Embryonic facial prominence (tissue), 1 donor: ENCODE measurements at regions not wholly inside any gene's neighbourhood (a gene's known extent, or its start where the extent isn't known, plus 50 kb on each side); places are given as distances from the start of the nearest gene placed in this dataset.
"Not testable (repeated sequence)": the region's sequence is repeated elsewhere in the genome, so short reads cannot be mapped to it uniquely, and the experiment has no call there.

Experiments
- DNase-seq: peaks from one replicate; pipeline ENCODE4 v3.0.0-alpha.2; 2016; ENCODE audit errors: extremely low spot score

DNA sequence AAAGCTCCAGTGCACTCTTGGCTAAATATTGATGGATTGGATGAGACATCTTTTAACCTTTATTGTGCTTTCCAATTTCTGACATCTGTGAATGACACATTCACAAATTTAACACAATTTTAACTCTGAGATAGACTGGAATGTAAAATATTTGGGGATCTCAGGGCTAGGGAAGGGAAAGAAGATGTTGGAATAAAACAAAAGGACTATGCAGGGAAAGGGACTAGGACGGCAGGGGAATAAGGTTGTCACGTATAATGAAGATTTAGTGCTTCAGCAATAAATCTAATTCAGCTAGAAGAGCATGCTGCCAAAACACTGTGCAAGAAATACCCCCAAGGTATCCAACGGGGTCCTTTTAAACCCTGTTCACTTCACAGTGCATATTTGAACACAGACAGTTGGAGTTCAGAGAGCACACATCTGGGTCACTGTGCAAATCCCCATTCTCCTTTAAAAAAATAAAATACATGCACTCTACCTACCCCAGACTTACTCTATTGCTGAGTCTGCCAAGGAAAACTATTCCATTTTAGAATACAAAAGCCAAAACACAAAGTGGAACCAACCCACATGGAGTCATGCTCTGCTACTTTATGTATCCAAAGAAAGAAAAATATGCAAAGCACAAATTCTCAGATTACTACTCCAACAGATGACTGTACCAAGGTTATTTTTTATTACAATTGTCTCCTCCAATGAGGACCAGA, 151.0 kb upstream of the RSPO3 start:
- DNase-seq: no peak

DNA sequence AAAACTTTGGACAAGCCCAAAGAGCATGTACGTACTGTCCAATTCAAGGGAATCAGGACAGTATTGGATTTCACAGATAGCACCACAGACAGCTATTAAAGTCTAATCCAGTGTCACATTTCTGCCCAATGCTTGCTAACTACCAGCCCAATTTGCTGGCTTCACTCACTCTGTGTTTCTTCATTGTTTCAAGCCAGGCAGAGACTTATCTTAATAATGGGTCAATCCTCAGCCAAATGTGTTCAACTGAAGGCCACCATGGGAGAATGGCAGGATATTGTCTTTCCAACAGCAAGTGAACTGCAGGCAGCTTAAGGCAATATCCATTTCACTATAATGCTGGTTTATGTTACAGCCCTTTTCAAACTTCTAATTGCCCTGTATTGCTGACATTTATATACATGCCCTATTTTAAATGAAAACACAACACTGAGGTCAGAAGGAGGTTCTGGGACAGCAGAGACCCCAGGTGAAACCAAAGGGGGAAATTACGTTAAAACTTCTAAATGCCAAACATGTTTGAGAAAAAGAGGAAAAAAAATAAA, 142.1 kb upstream of the RSPO3 start:
- DNase-seq: no peak

GRCh38 chr6:126983779-126984178, 134.7 kb upstream of the RSPO3 start:
- no peak for DNase-seq

GRCh38 chr6:126988125-126988524, 130.3 kb upstream of the RSPO3 start:
- not testable (repeated sequence) for DNase-seq

GRCh38 chr6:127000631-127001030, 117.8 kb upstream of the RSPO3 start:
- DNase-seq: no peak

GRCh38 chr6:127013865-127014264, 104.6 kb upstream of the RSPO3 start:
- no peak for DNase-seq

DNA sequence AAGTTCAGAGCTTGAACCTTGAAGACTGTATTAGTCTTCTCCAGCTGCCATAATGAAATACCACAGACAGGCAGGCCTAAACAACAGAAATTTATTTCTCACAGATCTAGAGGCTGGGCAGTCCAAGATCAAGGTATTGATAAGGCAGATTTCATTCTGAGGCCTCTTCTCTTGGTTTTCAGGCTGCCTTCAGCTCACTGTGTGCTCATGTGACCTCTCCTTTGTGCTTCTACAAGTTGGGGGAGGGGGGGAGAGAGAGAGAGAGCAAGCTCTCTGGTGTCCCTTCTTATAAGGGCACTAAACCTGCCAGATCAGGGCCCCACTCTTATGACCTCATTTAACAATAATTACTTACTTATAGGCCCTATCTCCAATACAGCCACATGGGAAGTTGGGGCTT, 102.6 kb upstream of the RSPO3 start:
- DNase-seq: no peak

DNA sequence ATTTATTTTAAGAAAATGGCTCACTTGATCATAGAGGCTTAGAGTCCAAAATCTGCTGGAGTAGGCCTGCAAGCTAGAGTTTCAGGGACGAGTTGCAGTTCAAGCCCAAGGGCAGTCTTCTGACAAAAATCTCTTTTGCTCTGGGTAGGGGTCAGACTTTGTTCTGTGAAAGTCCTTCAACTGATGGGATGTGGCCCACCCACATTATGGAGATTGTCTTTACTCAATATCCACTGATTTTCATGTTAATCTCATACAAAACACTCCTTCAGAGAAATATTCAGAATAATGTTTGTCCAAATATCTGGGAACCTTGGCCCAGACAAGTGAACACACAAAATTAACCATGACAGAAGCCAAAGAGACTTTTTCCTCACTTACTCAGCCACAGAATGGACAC, 98.6 kb upstream of the RSPO3 start:
- no peak for DNase-seq

DNA sequence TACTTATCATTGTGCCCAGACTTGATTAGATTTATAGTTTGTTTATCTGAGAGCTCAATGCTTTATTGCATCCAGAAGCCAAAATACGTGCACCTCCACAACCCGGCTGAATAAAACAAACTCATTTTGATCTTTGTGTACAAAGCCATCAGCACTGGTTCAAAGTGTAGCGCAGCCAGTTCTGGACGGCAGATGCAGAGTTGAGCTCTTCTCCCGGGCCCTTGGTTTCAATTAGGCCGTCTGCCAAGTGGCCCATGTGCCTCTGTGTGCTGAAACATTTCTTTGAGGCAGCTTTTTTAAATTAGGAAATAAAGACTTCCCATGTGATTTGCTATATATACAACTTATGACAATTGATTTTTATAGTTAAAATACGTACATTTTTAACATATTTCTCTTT, 96.2 kb upstream of the RSPO3 start:
- peak; percentile 40 for DNase-seq

- DNase-seq: no peak
These were observed 95.3 kb upstream of the RSPO3 start for GRCh38 chr6:127023001-127023778.

DNA sequence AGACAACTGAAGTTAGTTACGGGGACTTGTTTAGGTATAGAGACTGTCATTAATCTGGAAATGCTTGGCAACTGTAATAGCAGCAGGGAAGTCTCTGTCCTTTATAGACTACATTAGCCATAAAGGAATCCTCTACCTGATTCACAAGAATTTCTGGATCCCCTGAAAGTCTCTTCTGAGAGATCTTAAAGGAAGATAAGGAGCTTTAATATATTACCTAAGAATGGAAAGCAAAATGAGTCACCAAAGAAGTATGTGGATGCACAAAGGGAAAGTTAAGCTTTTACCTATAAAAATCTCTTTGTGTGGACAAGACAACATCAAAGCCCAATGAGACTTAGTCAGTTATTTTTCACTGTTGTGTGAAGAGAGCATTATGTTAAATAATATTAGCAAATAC, 92.2 kb upstream of the RSPO3 start:
- no peak for DNase-seq

DNA sequence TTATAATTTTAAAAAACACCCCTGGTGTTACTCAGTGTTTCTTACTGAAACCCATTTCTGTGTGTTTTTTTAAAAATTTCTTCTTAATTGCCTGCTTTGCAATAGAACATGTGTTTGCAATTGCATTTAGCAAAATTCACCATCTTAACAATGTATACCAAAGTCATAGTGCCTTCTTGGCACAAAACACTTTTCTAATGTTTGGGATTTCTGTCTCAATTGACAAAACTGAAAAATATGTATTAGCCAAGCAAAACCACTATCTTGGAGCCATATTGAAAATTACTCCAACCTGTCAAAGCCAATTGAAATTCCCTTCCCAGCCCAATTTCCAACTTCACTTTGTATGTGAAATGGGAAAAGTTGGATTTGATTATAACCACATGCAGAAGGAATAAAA, 88.4 kb upstream of the RSPO3 start:
- no peak for DNase-seq

GRCh38 chr6:127030836-127031235, 87.6 kb upstream of the RSPO3 start:
- DNase-seq: no peak

GRCh38 chr6:127031511-127031910, 87.0 kb upstream of the RSPO3 start:
- DNase-seq: no peak

GRCh38 chr6:127032971-127033370, 85.5 kb upstream of the RSPO3 start:
- no peak for DNase-seq

DNA sequence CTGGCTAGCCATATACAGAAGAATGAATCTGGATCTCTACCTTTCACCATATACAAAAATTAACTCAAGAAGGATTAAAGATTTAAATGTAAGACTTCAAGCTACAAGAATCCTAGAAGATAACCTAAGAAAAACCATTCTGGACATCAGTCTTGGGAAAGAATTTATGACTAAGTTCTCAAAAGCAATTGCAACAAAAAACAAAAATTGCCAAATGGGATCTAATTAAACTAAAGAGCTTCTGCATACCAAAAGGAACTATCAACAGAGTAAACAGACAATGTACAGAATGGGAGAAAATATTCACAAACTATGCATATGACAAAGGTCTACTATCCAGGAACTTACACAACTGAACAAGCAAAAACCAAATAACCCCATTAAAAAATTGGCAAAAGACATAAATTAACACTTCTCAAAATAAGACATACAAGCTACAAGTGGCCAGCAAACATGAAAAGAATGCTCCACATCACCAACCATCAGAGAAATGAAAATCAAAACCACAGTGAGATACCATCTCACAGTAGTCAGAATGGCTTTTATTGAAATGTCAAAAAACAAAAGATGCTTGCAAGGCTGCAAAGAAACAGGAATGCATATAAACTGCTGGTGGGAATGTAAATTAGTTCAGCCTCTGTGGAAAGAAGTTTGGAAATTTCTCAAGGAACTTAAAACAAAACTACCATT, 66.8 kb upstream of the RSPO3 start:
- no peak for DNase-seq

GRCh38 chr6:127053032-127053874, 65.2 kb upstream of the RSPO3 start:
- no peak for DNase-seq

DNA sequence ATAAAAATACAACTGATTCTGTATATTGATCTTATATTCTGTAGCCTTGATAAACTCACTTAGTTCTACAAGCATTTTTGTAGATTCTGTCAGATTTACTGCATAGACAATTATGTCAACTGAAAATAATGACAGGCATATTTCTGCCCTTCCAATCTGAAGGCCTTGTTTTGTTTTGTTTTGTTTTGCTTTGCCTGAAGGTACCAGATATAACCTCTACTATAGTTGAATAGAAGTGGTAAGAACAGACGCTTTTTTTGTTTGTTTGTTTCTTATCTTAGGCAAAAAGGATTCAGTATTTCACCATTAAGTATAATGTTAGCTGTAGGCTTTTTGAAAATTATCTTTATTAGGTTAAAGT, 64.6 kb upstream of the RSPO3 start:
- DNase-seq: no peak

- DNase-seq: no peak
These were observed 60.4 kb upstream of the RSPO3 start for GRCh38 chr6:127058027-127058426.

DNA sequence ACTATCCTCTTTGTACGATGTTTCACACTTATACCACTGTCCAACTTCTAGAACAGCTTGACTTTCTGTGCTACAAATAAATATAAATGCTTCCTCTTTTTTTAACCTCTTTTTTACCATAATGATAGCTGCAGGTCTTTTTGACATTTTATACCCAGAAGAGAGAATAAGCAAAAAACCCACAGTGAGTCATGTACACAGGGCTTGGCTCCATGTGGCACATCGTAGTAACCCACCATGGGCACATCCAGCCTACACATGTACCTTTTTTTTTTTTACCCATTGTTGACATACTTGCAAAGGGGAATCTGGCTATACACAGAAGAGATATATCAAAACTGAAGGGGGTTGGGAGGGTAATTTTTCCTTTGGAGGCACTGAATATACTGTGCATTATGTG, 59.5 kb upstream of the RSPO3 start:
- no peak for DNase-seq
